ENCODE measurements at regions not wholly inside any gene's neighbourhood (a gene's known extent, or its start where the extent isn't known, plus 50 kb on each side); places are given as distances from the start of the nearest gene placed in this dataset.

DNA sequence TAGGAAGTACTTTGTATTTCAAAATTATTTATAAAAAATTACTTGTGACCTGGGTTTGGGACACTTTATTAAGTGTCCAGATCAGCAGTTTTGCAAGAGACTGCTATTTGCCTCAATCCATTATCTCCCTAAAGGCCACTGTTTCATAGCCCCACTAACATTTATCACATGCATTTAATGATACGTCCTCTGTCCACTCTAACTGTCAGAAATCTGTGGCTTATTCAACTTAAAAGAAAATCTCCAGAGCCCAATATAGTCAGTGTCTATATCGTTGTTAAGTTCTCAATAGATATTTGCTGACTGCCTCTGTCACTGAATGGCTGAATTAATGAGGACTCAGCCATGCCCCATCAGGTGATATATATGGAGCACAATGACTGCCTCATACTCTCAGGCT is 553.9 kb upstream of the POM121L12 start:
- CTCF ChIA-PET, result no interaction called here
- no peaks in the 10 kb centered on the region for H3K4me1 Mint-ChIP-seq
- H3K4me3 Mint-ChIP-seq, result no peak overlapping the region
- H3K36me3 Mint-ChIP-seq, result no peaks in the 10 kb centered on the region
- no peaks in the 10 kb centered on the region for H3K27me3 Mint-ChIP-seq
- no peak for ATAC-seq
- no peak overlapping the region for H3K27ac Mint-ChIP-seq
- H3K9me3 Mint-ChIP-seq (ENCODE audit: low read depth), result peaks cover 12% of the 10 kb centered on the region
- no peak for DNase-seq

DNA sequence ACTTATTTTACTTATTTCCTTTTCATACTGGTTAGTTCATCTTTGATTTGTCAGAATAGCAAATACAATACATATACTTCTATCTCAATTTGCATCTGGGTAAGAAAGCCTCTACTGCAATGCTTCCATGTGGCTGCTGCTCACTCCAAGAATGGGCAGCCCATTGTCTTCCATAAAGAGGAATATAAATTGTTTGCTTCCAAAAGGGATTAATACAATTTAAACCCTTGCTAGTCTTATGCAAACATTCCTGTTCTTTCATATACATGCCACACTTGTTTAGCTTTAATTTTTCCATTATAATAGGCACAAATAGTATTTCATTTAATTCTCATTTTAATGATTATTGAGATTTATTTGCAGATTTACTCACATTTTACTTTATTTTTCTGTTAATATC is 555.4 kb upstream of the POM121L12 start:
- Mint-ChIP-seq H3K36me3 (no peaks in the 10 kb centered on the region), H3K4me1 (no peaks in the 10 kb centered on the region), H3K4me3 (no peak overlapping the region), H3K27me3 (no peaks in the 10 kb centered on the region), H3K9me3 (ENCODE audit: low read depth) (peaks cover 8% of the 10 kb centered on the region), H3K27ac (no peak overlapping the region)
- DNase-seq, result no peak
- ATAC-seq, result no peak
- CTCF ChIA-PET, result no interaction called here

DNA sequence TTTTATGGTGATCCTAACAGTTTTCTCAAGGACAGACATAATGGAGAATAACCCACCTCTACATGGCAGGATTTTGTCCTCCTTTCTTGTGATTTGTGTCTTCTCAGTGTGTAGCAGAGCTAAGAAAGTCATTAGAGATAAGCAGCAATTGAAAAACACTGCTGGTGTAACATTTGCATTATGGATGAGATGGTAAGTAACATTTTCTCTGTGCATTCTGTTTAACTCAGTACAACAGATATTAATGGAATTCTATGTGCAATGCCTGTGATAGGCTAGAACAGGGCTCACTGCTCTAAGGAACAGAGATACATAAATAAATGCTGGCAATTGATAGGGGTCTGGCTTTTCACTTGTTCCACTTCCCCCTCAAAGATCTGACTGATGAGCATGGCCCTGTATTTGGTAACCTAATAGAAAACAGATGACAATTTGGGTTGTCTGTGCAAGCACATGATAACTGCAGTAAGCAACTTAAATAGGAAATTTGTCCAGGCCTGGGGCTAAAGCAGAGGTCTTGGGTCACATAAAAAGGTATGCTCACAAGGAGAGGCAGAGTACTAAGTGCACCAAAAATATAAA is 560.3 kb upstream of the POM121L12 start:
- Mint-ChIP-seq H3K4me1 (no peaks in the 10 kb centered on the region), H3K36me3 (no peaks in the 10 kb centered on the region), H3K9me3 (ENCODE audit: low read depth) (peaks cover 12% of the 10 kb centered on the region), H3K27me3 (no peaks in the 10 kb centered on the region), H3K27ac (no peak overlapping the region), H3K4me3 (no peak overlapping the region)
- CTCF ChIA-PET, result no interaction called here
- ATAC-seq (no peak), DNase-seq (no peak)

DNA sequence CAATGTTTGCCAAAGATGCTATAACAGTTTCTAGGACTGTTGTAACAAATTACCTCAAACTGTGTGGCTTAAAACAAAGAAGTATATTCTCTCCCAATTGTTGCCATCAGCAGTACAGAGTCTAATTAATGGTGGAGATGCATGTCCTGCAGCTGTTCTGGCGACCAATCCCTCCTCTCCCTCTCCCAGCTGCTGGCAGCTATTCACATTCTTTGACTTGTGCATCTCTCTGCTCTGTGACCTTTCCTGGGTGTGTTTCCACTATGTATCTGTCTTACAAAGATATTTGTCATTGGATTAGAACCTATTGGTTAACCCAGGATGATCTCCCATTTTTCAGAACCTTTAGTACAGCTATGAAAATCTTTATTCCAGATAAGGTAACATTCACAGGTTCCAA is 561.7 kb upstream of the POM121L12 start:
- DNase-seq (no peak), ATAC-seq (no peak)
- Mint-ChIP-seq H3K4me3 (no peak overlapping the region), H3K9me3 (ENCODE audit: low read depth) (peaks cover 14% of the 10 kb centered on the region), H3K27ac (no peak overlapping the region), H3K27me3 (no peaks in the 10 kb centered on the region), H3K4me1 (no peaks in the 10 kb centered on the region), H3K36me3 (no peaks in the 10 kb centered on the region)
- CTCF ChIA-PET, result no interaction called here

DNA sequence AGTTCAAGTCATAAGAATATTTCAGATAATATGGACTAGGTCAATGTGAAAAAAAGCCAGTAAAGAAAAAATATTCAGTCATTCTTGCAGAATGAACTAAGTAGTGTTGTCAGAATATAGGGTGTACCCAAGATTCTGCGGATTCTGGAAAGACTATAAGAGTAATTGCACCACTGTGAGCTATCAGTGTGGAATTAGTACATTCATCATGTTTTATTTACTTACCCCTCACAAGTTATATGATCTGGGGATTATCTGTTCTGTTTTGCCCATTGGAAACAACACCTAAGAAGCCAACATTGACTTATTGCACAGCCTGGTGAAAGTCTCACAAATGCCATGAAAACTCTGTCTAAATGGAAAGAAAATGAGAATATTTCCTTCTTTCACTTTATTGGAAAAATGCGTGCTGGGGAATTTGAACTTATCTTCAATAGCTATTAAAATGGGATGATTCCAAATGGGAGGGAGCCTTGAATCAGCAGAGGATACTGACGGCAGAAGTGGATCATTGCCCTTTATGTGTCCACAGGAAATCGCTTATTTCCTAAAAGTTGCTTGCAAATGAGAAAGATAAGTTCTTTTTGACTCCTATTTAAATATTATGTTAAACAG is 563.3 kb upstream of the POM121L12 start:
- Mint-ChIP-seq H3K27me3 (no peaks in the 10 kb centered on the region), H3K4me3 (no peak overlapping the region), H3K9me3 (ENCODE audit: low read depth) (peaks cover 11% of the 10 kb centered on the region), H3K27ac (no peak overlapping the region), H3K4me1 (no peaks in the 10 kb centered on the region), H3K36me3 (no peaks in the 10 kb centered on the region)
- DNase-seq (no peak), ATAC-seq (no peak)
- CTCF ChIA-PET, result no interaction called here

DNA sequence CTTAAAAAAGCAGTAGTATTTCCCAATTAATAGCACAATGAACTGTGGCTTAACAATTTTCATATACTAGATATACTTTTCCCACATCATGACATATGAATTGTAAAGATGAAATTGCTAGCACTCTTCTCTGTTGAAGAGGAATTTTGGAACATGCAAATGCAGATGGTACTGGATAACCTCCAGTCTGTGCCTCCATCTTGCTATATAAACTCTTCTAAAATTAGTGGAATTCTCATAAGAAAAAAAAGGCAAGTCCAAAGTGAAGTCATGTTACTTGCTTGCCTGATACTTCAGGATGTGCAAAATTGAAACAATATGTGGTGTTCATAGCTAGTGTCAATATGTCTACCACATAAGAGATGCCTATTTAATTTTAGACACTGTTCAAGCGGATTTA is 570.2 kb upstream of the POM121L12 start:
- H3K9me3 Mint-ChIP-seq (ENCODE audit: low read depth), result peaks cover 18% of the 10 kb centered on the region
- no peaks in the 10 kb centered on the region for H3K27me3 Mint-ChIP-seq
- no peak overlapping the region for H3K4me3 Mint-ChIP-seq
- H3K4me1 Mint-ChIP-seq, result no peaks in the 10 kb centered on the region
- CTCF ChIA-PET, result no interaction called here
- ATAC-seq (no peak), DNase-seq (no peak)
- H3K36me3 Mint-ChIP-seq, result no peaks in the 10 kb centered on the region
- no peak overlapping the region for H3K27ac Mint-ChIP-seq

DNA sequence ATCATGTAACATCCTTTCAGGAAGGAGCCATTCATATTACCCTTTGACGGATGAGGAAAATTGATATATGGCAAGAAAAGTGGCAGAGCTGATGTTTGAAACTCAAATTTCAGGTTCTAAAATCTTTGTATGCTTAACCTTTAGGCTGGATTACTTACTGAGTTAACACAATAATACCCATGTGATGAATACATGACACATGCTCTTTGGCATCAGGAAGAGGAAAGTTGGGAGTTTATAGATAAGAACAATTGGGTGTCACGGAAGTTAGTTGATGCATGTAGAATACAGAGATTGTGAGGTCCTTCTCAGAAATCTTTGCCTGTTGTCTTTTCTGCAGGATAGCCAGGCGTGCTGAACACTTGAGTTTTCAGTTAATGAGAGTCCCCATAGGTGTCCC is 572.1 kb upstream of the POM121L12 start:
- no peak overlapping the region for H3K27ac Mint-ChIP-seq
- no peaks in the 10 kb centered on the region for H3K27me3 Mint-ChIP-seq
- peaks cover 16% of the 10 kb centered on the region for H3K9me3 Mint-ChIP-seq (ENCODE audit: low read depth)
- H3K4me3 Mint-ChIP-seq, result no peak overlapping the region
- DNase-seq, result no peak
- ATAC-seq, result no peak
- H3K36me3 Mint-ChIP-seq, result no peaks in the 10 kb centered on the region
- no peaks in the 10 kb centered on the region for H3K4me1 Mint-ChIP-seq
- CTCF ChIA-PET, result no interaction called here

DNA sequence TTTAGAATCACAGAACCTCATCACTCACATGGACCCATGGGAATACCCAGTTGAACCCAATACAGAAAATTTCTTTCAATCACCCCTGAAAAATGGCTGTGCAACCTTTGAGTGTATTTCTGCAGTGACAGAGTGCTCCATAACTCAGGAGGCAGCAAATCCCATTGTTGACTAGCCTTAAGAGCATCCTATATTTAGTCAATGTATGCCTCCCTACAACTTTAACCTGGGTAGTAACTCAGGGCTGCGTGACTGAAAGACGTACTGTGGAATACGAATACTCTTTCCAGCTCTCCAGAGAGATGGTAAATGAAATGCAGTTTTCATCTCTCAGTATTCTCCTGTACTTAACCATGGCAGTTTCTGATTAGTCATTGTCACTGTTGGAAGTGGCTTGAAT is 573.0 kb upstream of the POM121L12 start:
- Mint-ChIP-seq H3K36me3 (no peaks in the 10 kb centered on the region), H3K4me3 (no peak overlapping the region), H3K4me1 (no peaks in the 10 kb centered on the region), H3K27ac (no peak overlapping the region), H3K27me3 (no peaks in the 10 kb centered on the region), H3K9me3 (ENCODE audit: low read depth) (peaks cover 19% of the 10 kb centered on the region)
- CTCF ChIA-PET, result no interaction called here
- ATAC-seq (no peak), DNase-seq (no peak)

DNA sequence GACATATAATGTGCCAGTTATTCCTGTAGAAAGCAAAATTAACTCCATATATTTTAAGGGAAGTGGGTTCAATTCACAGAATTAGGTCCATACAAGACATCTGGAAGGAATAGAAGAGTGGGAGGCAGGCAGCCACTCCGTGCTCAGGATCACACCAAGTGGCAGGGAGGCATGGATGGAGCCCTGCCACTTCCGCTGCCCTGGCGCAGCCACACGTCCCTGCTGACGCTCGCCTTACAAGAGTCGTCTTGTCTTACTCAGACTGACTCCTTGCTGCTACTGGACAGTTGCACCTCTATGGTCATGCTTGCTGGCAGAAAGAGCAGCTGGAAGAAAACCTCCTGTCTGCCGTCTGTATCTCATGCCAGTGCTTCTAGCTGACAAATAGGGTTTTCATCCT is 579.9 kb upstream of the POM121L12 start:
- no peaks in the 10 kb centered on the region for H3K36me3 Mint-ChIP-seq
- no peak overlapping the region for H3K27ac Mint-ChIP-seq
- CTCF ChIA-PET, result no interaction called here
- H3K27me3 Mint-ChIP-seq, result no peaks in the 10 kb centered on the region
- H3K4me3 Mint-ChIP-seq, result no peak overlapping the region
- no peaks in the 10 kb centered on the region for H3K4me1 Mint-ChIP-seq
- peaks cover 16% of the 10 kb centered on the region for H3K9me3 Mint-ChIP-seq (ENCODE audit: low read depth)
- DNase-seq, result no peak
- no peak for ATAC-seq

DNA sequence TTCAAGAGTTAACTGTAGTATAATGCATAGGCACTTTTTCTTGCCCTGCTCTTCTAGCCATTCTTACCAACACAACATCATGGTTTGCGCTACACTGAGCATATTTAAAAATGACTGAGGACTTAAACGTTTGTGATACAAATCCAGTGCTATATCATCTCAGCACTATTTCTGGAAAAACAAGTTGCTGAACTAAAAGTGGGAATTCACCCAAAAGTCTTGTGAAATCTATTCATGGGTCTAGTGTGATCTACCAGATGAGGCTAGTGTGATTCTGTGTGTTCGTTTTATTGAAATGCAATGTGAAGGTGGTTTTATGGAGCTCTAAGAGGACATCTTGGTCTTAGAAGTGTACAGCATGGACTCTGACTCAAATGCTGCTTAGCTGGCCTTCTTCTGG is 584.6 kb upstream of the POM121L12 start:
- Mint-ChIP-seq H3K9me3 (ENCODE audit: low read depth) (peaks cover 21% of the 10 kb centered on the region), H3K4me3 (no peak overlapping the region), H3K27ac (no peak overlapping the region), H3K36me3 (no peaks in the 10 kb centered on the region), H3K4me1 (no peaks in the 10 kb centered on the region), H3K27me3 (no peaks in the 10 kb centered on the region)
- no peak for DNase-seq
- ATAC-seq, result no peak
- CTCF ChIA-PET, result no interaction called here

DNA sequence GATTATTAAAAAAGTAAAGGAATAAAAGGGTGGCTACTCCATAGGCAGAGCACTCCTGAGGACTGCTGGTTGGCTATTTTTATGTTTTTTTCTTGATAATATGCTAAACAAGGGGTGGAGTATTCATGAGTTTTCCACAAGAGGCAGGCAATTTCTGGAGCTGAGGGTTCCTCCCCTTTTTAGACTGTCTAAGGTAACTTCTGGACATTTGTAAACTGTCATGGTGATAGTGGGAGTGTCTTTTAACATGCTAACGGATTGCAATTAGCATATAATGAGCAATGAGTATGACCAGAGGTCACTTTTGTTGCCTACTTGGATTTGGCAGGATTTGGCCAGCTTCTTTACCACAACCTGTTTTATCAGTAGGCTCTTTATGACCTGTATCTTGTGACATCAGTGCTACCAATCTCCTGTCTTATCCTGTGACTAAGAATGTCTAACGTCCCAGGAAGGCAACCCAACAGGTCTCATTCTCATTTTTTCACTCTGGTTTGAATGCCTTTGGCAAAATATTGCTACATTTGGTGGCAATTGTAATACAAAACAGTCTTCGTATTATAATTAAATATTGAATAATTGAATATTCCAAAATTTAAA is 587.8 kb upstream of the POM121L12 start:
- peaks cover 16% of the 10 kb centered on the region for H3K9me3 Mint-ChIP-seq (ENCODE audit: low read depth)
- DNase-seq (no peak), ATAC-seq (no peak)
- no peak overlapping the region for H3K27ac Mint-ChIP-seq
- no peaks in the 10 kb centered on the region for H3K4me1 Mint-ChIP-seq
- no peak overlapping the region for H3K4me3 Mint-ChIP-seq
- CTCF ChIA-PET, result no interaction called here
- no peaks in the 10 kb centered on the region for H3K27me3 Mint-ChIP-seq
- no peaks in the 10 kb centered on the region for H3K36me3 Mint-ChIP-seq

DNA sequence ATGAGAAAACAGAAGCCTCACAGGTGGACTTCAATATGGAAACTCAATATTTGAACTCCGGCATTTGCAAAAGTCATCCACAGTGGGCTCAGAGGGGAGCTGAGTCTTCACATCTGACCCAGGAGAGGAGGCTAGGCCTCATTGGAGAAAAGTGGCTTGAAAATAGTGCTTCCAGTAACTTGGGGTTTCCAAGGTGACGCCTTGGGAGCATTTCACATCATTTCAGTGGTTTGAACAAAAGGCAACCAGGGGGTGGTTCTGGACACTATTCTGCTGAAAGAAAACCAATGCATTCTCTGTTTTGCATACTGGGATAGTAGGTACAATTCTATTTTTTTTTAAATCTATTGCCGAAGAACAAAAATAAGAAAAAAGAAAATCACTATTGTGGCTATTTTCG is 599.2 kb upstream of the POM121L12 start:
- ATAC-seq (no peak), DNase-seq (no peak)
- H3K27ac Mint-ChIP-seq, result no peak overlapping the region
- H3K4me1 Mint-ChIP-seq, result no peaks in the 10 kb centered on the region
- CTCF ChIA-PET, result no interaction called here
- peaks cover 15% of the 10 kb centered on the region for H3K9me3 Mint-ChIP-seq (ENCODE audit: low read depth)
- H3K27me3 Mint-ChIP-seq, result no peaks in the 10 kb centered on the region
- no peak overlapping the region for H3K4me3 Mint-ChIP-seq
- no peaks in the 10 kb centered on the region for H3K36me3 Mint-ChIP-seq

DNA sequence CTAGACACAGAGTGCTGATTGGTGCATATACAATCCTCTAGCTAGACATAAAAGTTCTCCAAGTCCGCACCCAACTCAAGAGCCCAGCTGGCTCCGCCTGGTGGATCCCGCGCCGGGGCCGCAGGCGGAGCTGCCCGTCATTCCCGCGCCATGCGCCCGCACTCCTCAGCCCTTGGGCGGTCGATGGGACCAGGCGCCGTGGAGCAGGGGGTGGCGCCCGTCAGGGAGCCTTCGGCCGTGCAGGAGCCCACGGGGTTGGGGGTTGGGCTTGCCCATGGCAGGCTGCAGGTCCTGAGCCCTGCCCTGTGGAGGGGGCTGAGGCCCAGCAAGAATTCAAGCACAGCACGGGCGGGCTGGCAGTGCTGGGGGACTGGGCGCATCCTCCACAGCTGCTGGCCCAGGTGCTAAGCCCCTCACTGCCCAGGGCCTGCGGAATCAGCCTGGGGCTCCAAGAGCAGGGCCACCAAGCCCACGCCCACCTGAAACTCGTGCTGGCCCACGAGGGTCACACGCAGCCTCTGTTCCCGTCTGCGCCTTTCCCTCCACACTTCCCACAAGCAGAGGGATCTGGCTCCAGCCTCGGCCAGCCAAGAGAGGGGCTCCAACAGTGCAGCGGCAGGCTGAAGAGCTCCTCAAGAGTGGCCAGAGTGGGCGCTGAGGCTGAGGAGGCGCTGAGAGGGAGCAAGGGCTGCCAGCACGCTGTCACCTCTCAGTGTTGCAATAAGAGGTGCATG is 604.2 kb upstream of the POM121L12 start:
- Mint-ChIP-seq H3K27ac (no peak overlapping the region), H3K27me3 (no peaks in the 10 kb centered on the region), H3K4me1 (no peaks in the 10 kb centered on the region), H3K9me3 (ENCODE audit: low read depth) (peaks cover 26% of the 10 kb centered on the region), H3K4me3 (no peak overlapping the region), H3K36me3 (peaks cover 3% of the 10 kb centered on the region)
- CTCF ChIA-PET, result no interaction called here
- DNase-seq (no peak), ATAC-seq (no peak)

DNA sequence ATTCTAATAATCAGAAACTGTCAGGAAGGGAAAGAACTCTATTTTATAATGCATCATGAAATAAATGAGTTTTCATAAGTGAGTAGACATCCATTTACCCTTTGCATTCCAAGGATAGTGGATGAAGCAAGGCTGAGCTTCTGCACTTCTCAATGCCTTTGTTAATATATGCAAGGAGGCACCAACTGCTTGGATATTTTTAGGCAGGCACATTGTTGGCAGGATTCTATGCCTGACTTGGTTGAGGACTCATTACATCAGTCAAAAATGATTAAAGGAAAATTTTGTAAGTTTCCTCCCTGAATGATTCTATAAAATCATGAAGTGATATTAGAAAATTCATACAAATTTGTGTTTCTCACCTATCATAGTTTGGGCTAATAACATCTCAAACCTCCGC is 612.2 kb upstream of the POM121L12 start:
- no peaks in the 10 kb centered on the region for H3K27me3 Mint-ChIP-seq
- no peak overlapping the region for H3K4me3 Mint-ChIP-seq
- DNase-seq (no peak), ATAC-seq (no peak)
- peaks cover 3% of the 10 kb centered on the region for H3K9me3 Mint-ChIP-seq (ENCODE audit: low read depth)
- H3K36me3 Mint-ChIP-seq, result no peaks in the 10 kb centered on the region
- no peak overlapping the region for H3K27ac Mint-ChIP-seq
- CTCF ChIA-PET, result no interaction called here
- H3K4me1 Mint-ChIP-seq, result no peaks in the 10 kb centered on the region

Measured in activated CD8-positive, alpha-beta memory T cell treated with anti-CD3 and anti-CD28 coated beads, Interleukin-2, amount 10 ng/mL, durations not matched to agents 7 days and 5 days (primary cell).